Cerebellar nuclear complex (tissue), 1 donor: ENCODE measurements at regions not wholly inside any gene's neighbourhood (a gene's known extent, or its start where the extent isn't known, plus 50 kb on each side); places are given as distances from the start of the nearest gene placed in this dataset.

Source experiments
- DNase-seq, 2 experiments: peaks; one replicate each; lab custom pipeline; 2025; lab: John Stamatoyannopoulos, UW

DNA sequence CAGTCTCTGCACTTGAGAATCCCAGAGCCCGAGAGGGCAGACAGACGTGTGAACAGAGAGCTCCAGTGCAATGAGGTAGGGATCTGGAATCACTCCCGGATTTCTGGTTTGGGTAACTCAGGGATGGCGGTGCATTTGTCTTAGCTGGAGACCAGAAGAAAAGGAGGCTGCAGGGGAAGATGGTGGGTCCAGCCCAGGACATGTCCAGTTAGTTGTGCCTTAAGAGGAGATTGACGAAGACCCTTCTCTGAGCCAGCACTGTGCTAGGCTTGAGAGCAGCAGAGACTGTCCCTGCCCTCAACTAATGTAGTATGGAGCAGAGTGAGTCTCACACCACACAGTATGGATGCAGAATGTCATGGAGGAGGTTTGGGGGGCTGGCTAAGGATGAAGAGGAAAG, 150.6 kb upstream of the COPS8 start:
- no peak for DNase-seq

DNA sequence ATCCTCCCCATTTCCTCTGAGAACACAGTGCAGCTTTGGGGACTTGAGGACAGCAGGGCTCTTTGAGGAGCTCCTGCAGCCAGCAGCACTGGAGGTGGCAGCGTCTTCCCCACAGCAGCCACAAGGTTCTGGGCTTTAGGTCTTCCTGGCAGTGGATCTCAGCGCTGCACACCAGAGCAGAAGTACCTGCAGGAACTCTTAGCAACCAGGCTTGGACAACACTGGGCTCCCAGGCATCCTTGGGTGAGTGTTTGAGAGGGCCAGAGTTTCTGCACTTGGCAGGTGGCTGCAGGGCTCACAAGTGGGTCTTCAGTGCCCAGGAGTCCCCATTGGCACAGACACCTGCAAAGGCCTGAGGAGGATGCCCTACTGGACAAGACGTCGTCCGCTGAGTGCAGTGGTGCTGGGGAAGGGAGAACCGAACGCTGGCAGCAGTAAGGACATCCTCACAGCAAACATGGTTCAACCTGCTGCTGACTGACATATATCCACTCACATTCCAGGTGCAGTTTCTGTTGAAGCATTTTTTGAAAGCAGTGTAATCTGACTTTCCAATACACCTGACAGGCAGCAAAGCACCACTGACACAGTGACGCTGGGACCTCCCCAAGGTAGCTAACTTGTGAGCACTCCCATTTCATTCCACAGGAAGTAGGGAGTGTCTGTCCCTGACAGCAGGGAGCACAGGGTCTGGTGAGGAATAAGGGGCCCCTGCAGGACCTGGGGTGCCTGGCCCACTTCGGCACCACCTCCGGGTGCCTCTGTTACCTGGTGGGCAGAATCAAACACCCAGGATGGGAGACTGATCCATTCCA, 149.9 kb upstream of the COPS8 start:
- no peak for DNase-seq

DNA sequence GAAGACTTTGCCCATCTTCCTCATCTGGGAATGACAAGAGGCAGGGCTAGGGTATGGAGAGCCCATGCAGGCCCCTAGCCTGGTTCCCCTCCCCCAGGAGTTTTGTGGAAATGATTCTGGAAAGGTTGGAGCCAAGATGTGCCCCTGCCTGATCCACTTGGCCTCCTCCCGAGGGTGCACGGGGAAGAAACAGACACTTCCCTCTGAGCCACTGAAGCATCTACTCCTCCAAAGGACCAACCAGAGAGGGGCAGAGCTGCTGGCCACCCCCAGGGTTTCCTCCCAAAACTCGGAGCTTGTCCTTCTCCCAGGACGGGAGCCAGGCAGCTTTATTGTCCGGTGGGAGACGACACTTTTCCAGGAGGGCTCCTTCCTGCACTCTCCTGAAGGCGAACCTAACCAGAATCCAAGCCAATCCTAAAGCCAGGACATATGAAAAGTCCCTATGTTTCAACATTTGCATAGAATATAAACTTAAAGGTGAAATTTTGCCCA, 149.2 kb upstream of the COPS8 start:
- no peak for DNase-seq

DNA sequence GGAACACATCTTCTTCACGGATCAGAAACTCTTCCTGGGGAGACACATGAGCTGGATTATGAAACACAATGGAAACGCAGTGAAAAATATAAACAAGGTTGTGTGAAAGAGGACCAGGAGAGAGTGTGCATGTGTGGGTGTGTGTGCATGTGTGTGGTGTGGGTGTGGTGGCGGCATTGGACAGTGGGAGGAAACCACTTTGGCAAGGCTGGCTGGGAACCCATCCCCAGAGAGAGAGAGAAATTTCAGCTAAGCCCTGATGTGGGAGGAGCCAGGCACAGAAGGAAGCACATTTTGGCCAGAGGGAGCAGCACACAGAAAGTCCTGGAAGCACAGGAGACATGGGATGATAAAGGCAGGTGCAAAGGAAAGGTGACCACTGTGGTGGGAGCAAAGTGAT, 147.6 kb upstream of the COPS8 start:
- DNase-seq = no peak

DNA sequence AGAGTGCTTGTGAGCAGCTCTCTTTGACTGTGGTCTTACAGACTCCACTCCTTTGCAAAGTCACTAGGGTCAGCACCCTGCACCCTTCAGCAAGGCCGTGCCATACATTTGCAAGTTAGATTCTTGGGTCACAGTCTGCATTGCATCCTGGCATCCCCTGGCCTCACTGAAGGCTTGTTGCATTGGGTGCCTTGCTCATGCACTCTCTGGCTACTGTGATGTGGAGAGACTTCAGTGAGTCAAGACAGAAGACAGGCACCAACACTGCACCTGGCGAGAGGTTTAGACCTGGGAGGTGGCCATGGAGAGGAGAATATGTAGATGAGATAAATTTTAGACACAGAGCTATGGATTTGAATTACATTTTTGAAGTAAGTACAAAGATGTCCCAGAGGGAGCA, 146.4 kb upstream of the COPS8 start:
- DNase-seq = no peak

DNA sequence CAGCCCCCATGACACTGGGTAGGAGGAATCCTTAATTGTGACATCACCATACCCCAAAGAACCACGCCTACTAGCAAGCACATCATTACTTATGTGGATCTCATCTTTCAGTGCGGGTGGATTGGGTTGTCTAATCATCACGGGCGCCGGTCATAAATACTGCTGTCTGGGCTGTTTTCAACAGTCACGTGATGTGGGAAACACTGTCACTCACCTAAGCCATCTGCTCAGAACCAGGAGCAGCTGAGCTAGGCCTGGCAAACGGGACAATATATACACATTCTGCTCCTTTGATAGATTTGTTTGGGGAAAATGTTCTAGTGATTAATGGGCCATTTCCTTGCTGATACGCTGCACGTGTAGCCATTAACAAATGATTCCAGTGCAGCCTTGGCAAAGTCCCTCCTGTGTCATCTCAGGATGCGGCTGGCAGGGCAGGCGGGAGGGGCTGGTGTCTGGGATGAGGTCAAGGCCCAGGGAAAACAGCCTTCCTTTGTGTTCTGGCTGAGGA, 145.9 kb upstream of the COPS8 start:
- no peak for DNase-seq

DNA sequence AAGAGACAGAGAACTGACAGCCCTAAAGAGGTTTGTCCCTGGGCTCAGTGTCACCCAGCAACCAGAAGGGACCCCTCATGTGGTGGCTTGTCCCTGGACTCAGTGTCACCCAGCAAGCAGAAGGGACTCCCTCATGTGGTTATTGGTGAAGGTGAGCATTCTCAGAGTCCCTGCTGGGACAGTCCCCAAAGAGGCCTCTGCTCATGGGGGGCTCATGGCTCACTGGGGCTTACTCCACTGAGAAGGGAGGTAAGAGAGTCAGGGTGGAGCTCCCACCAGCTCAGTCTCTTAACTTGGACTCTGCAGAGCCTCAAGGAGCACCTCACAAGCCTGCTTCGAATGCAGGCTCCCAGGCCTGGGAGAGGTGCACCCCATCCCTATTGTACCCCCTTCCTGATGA, 145.2 kb upstream of the COPS8 start:
- no peak for DNase-seq

DNA sequence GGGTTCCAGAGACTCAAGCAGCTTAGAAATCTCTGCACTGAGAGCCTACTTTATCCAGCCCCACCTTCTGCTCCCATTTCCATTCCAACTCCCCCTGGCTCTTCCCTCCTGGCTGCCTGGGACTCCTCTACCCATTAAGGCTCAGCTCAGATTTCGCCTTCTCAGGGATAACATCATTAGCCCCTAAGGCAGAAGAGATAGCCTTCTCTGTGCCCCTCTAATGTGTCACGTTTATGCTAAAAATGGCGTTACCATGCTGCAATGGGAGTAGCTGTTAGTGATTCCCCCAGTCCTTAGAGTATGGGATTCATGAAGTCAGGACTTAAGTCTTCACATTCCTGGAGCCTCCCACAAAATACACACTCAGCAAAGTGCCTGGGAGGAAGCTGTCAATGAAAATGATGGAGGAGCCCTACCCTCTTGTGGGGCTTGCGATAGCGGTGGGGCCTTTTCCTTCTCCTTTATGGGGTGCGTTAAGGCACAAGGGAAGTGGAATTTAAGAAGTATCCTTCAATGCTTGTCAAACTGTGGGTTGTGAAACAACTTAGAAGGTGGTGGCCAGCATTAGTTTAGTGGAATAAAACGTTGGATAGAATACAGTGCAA, 144.7 kb upstream of the COPS8 start:
- no peak for DNase-seq

DNA sequence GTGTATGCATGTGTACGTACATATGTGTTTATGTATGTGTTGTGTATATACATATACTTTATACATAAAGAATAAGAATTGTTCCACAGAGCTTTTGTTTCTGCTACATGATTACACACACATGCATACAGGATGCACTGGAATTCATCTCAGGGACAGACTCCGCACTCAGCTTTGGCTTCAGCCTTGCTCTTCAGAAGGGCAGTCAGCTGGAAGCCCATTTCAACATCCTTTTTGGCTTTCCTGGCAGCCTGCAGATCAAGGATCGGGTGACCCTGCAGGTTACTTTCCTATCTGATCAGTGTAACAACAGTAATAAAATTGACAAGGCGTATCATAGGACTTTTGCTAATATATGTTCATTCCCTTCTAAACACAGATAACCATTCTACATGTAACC, 144.1 kb upstream of the COPS8 start:
- DNase-seq = no peak

DNA sequence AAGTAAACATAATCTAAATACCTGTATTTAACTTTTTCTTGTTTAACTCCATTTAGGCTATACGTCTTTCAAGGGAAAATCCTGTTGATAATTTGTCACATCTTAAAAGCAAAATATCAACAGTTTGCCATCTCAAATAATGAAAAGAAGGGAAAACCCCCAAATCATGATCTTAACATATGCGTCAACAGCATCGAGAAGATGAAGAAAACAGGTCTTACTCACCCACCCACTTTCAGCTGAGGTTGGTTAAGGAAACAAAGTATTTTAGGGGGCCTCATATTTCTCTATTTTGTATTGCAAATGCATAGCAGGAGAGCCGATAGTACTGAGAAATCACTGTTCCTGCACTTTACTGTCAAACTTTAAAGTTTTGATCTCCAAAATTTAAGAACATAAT, 143.1 kb upstream of the COPS8 start:
- DNase-seq = no peak

DNA sequence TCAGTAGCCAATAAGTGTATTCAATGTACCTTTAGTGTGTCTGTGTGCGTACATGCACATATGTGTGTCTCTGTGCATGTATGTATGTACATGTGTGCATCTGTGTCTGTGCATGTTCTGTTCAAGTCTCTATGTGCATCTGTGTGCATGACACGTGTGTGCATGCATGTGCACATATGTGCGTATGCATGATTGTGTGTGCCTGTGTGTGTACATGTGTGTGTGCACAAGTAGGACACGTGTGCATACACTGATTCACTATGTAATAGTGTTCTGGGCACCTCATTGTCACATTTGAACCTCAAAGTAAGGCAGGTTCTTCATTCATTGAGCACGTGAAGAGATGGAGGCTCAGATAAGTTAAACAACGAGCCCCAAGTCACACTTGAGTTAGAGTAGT, 142.6 kb upstream of the COPS8 start:
- no peak for DNase-seq

DNA sequence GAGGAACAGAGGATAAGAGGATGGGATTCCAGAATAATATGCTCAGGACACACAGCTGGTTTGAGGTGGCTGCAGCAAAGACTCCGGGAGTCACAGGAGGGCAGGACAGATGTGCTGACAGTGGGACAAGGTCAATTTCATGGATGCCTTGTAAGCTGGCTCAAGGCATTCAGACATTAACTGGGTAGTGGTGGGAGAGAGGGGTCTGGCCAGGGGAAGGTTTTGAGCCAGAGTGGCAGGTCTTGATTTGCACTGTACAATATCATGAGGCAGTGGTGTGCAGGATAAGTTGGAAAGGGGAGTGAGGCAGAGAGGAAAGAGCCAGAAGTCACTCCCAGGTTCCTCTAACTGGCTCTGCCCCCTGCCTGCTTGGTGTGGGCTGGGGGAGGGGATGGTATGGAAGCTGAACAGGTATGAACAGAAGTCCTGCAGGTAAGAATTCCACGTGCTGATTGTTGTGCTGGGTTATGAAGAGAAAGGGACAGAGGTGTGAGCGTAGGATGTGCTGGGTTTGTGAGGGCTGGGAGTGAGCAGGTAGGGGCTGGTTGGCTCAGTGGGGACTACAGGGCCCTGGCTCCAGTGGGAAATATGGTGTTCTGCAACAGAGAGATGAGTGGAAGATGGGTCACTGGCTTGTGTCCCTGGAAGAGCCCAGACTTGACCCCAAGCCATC, 141.7 kb upstream of the COPS8 start:
- no peak for DNase-seq

DNA sequence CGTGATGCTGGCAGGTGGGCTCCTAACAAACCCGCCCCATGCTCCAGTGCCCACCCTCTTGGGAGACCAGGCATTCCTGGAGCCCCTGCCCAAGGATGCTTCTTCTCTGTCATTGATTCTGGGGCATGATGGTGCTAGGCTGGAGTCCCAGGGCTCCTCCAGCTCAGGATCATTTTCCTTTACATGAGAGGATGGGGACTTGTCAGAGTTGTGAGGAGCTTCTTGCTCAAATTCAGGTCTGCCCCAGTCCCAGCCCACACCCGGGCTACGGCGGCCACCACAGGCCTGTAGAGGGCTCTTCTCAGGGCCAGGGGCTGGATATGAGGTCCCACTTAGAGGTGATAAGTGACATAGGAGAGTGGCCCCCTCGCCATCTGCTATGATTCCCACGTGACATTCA, 141.1 kb upstream of the COPS8 start:
- DNase-seq = no peak

DNA sequence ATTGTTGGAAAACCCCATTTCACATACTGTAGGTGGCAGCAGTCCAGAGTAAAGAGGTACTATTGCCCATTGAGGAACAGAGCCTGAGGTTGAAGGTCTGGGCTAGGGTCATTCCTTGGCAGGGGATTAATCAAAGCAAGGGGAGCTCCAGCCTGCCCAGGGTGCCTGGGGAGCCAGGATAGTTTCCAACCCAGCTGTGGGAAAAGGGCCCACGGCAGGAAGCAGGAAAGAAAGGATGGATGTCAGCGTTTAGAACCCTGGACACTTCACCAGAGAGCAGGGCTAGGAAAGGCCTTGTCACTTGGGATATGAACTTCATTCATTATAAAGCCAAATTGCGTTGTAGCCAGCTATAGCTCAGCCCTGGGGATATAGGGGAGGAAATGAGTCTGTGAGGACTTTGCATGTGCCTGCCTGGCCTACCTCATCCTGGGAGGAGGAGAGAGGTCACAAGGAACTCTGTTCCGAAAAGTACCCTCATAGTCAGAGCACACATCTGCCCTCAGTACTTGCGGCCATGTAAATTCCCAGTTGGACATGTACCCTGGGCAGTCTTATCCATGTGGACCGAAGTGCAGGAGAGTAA, 140.2 kb upstream of the COPS8 start:
- no peak for DNase-seq

DNA sequence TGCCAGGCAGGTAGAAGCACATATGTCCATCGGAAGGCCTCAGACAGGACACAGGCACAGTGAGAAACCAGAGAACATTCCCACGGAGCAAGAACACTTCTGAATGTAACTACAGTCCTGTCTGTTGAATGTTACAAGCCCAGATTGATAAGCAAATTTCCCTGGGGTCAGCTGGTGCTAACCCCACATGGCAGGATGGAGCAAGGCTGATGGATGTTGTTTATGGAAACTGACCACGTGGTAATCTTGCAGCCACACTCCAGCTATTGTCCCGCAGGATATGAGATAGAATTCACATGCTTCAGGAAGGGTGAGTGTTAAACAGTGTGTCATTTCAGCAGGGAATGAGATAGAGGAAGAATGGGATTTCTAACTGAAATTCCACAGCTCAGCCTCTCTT, 138.8 kb upstream of the COPS8 start:
- no peak for DNase-seq

DNA sequence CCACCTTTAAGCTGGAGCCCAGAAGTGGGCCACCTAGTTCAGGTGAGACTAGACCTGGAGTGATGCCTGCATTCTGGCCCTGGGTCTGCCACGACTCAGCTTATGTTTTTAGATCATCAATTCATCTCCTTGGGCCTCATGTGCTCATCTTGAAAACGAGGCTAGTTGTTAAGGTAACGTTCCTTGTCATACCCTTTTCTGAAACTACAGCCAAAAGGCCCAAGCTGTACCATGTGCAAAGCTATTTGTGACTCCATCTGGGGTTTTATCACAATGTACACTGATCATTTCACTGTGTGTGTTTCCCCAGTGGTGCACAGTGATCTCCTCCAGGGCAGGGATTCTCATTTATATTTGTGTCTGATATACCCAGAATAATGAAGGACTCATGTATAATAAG, 138.4 kb upstream of the COPS8 start:
- no peak for DNase-seq

DNA sequence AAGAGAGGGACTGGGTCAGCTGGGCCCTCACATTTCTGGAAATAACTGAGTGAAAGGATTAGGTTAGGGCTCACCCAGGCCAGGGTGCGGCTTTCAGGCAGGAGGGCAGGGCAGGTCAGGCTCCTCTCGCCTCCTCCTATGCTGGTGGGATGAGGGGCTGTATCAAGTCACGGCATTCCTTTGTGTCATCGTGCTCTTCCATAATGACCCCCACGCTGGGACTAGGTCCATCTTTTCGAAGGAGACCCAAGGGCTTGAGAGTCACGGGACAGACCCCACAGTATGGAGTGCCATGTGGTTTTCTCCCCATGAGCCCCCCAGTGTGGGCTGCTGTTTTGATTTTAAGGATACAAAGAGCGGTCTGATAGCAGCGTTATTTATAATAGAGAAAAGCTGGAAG, 137.8 kb upstream of the COPS8 start:
- DNase-seq = no peak

DNA sequence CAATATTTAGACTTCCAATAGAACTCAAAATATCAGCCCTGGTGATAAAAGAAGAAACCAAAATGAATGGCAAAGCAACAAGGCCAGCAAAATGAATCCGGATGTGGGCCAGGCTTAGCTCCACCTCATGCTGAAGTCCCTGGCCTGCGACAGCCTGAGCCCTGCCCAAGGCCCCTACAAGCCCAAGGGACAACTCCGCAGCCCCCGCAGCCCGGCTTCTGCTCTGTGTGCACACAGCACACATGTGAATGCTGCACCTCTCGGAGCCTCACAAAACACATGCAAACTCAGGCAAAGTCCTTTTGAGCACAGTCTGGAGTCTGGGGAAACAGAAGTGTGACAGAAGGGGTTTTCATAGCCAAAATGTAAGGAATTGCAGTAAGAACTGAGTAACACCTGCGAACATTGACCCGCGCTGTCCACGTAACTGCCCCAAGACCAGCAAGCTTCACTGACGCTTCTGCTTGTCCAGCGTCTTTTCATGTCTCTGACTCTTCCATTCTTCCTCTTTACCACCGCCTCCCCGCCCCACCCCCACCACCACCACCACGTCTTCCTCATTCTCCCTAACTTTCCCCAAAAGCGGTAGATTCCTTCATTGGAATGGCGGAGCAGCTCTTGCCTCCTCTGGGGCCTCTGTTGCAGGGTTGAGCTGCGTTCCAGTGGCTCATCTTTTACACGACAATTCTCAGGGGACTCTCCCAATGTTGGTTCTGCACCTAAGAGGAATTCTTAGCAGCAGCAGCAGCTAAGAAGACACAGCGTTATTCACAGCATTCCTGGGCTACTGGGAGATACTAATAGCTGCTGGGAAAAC, 136.4 kb upstream of the COPS8 start:
- no peak for DNase-seq

DNA sequence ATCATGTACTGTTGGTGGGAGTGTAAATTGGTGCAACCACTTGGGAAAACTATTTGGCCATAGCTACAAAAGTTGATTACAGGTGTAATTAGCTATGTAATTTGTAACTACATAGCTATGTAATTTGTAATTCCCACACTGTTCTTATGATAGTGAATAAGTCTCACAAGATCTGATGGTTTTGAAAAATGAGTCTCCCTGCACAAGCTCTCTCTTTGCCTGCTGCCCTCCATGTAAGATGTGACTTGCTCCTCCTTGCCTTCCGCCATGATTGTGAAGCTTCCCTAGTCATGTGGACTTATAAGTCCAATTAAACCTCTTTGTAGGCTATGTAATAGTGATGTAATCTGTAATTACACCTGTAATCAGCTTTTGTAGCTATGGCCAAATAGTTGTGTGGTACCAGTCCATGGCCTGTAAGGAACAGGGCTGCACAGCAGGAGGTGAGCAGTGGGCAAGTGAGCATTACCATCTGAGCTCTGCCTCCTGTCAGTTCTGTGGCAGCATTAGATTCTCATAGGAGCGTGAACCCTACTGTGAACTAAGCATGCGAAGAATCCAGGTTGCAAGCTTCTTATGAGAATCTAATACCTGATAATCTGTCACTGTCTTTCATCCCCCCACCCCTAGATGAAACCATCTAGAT, 133.7 kb upstream of the COPS8 start:
- DNase-seq = no peak

DNA sequence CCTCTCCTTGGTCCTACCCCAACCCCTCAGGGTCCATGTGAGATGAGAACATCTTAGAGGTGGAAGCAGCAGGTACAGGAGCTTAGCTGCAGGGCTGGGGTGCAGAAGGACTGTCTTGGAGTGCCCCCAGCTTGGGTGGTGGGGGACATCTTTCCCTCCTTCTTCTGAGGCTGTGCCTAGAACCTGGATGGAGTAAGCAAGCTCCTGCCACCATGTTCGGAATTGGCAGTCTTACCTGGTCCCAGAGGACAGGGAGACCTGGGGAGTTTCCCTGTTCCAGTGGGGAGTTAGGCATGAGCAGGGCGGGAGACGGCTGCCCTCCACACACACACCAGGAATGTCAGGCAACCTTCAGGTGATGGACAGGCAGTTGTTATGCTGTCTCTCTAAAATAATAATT, 131.0 kb upstream of the COPS8 start:
- DNase-seq = no peak

DNA sequence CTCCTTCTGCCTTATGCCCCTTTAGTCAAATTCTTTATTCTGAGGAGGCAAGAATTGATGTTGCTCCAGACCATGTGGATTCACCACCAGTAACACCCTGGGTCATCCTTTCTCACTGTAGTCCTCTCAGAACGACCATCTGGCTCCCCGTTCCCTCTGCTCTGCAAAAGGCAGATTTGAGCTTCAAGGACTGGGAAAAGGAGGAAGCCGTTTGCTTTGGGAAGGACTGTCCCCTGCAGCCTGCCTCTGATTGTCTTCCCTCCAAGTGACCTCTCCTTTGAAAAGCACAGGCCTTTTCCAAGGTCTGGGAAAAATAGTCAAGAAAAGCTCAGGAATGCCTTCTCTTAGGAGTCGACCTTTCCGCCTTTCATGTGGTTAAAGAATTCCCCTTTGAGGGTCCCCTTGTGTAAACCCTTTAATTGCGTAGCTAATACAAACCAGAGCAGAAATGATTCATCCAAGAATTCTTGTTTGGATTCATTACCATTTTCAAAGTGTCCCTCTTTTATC, 130.1 kb upstream of the COPS8 start:
- no peak for DNase-seq
